Fibroblast of the aortic adventitia (primary cell): ENCODE measurements at regions not wholly inside any gene's neighbourhood (a gene's known extent, or its start where the extent isn't known, plus 50 kb on each side); places are given as distances from the start of the nearest gene placed in this dataset.
"Not testable (repeated sequence)": the region's sequence is repeated elsewhere in the genome, so short reads cannot be mapped to it uniquely, and the experiment has no call there.

ENCODE experiments used
- DNase-seq: peaks from one replicate; pipeline ENCODE4 v3.0.0-alpha.2; 2010; ENCODE audit warnings: low read depth
- H3K4me3 ChIP-seq: 2 replicates; pipeline ENCODE4 v1.5.1; 2011; ENCODE audit warnings: low read depth, mild to moderate bottlenecking, control low read depth, low read length, moderate library complexity
- CTCF ChIP-seq: IDR thresholded peaks from 2 replicates; pipeline ENCODE4 v1.5.1; 2011; ENCODE audit warnings: mild to moderate bottlenecking, low read length, control low read depth, inconsistent platforms; ENCODE audit not compliant: insufficient read depth

DNA sequence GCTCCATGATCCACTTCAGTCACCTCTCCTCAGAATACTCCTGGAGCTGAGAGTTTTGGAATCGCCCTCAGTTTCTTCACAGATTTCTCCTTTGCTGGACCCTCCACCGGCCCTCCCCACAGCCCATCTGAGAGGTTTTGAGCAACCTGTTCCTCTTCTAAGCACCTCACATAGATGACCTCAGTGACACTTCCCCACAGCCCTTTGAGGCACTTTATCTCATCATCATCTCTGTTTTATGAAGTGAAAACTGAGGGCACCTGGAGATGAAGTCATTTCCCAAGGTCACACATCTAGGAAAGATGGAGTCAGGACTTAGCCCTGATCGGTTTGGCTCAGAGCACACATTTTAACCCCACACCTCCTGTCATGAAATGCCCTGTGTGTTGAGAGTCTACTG is 76.8 kb upstream of the ZNF281 start:
- no peak for TF ChIP-seq CTCF
- no peak for DNase-seq

DNA sequence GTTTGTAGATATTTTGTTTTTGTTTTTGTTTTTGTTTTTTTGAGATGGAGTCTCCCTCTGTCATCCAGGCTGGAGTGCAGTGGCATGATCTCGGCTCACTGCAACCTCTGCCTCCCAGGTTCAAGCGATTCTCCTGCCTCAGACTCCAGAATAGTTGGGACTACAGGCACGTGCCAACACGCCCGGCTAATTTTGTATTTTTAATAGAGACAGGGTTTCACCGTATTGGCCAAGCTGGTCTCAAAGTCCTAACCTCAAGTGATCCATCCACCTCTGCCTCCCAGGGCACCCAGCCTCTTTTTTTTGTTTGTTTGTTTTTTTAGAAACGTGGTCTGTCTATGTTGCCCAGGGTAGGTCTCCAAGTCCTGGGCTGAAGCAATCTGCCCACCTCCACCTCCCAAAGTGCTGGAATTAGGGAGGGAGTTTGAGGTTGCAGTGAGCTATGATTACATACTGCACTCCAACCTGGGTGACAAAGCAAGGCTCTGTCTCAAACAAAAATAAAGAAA is 74.7 kb upstream of the ZNF281 start:
- DNase-seq, result not testable (repeated sequence)

More for the DNA sequence above, 76.8 kb upstream of the ZNF281 start:
- no peak overlapping the region for H3K4me3 ChIP-seq

GRCh38 chr1:200483491-200484143 is 73.8 kb upstream of the ZNF281 start:
- peak; percentile 99 for DNase-seq
- peak; percentile 34 for TF ChIP-seq CTCF
- H3K4me3 ChIP-seq, result no peak overlapping the region

More for the DNA sequence above, 74.7 kb upstream of the ZNF281 start:
- not testable (repeated sequence) for H3K4me3 ChIP-seq

- DNase-seq, result no peak
These were observed 71.1 kb upstream of the ZNF281 start for GRCh38 chr1:200480964-200481363.

GRCh38 chr1:200479816-200480215 is 70.0 kb upstream of the ZNF281 start:
- no peak for TF ChIP-seq CTCF
- H3K4me3 ChIP-seq, result no peak overlapping the region
- peak; percentile 79 for DNase-seq

More at GRCh38 chr1:200480964-200481363, 71.1 kb upstream of the ZNF281 start:
- no peak overlapping the region for H3K4me3 ChIP-seq
- TF ChIP-seq CTCF, result no peak

GRCh38 chr1:200478945-200479558 is 69.2 kb upstream of the ZNF281 start:
- H3K4me3 ChIP-seq, result no peak overlapping the region
- no peak for DNase-seq
- TF ChIP-seq CTCF, result no peak

- no peak for TF ChIP-seq CTCF
- peak; percentile 20 for DNase-seq
- no peak overlapping the region for H3K4me3 ChIP-seq
These were observed 68.4 kb upstream of the ZNF281 start for GRCh38 chr1:200478239-200478623.
